Testis (tissue), 2 donors: ENCODE measurements at regions not wholly inside any gene's neighbourhood (a gene's known extent, or its start where the extent isn't known, plus 50 kb on each side); places are given as distances from the start of the nearest gene placed in this dataset.

Experiments used
- POLR2A ChIP-seq: fragments of 450-650 bp; IDR thresholded peaks from one replicate; pipeline ENCODE4 v1.6.1; 2017; ENCODE audit warnings: antibody characterized with exemption, mild to moderate bottlenecking, moderate library complexity
- TF ChIP-seq, protein P1 (sequence below), 3 experiments: fragments of 450-650 bp in 2 of 3; fragments of 200-600 bp in 1 of 3; sonication (generic) in 1 of 3; IDR thresholded peaks; one replicate each; pipeline ENCODE4 v1.5.1; 2016 to 2019; ENCODE audit warnings: antibody characterized with exemption in 3 of 3, mild to moderate bottlenecking in 2 of 3, moderate library complexity in 1 of 3

DNA sequence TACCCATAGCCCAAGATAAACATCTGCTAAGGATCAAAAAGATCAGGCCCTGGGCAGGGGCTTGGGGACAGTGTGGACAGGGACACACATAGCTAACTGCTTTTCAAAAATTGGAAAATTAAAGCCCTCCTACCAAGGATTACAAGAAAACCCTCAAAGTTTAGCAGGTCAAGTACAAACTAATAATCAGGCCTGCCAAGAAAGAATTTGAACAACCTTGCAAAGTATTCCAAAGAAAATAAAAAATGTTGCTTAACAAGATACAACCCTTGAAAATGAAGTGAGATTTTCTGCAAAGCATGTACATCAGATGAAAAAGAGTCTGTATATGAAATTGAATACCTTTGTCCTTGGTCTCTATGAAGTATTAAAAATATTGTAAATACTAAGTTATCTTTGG lies 67.3 kb downstream of the KLF12 start:
- TF ChIP-seq, protein P1, sequence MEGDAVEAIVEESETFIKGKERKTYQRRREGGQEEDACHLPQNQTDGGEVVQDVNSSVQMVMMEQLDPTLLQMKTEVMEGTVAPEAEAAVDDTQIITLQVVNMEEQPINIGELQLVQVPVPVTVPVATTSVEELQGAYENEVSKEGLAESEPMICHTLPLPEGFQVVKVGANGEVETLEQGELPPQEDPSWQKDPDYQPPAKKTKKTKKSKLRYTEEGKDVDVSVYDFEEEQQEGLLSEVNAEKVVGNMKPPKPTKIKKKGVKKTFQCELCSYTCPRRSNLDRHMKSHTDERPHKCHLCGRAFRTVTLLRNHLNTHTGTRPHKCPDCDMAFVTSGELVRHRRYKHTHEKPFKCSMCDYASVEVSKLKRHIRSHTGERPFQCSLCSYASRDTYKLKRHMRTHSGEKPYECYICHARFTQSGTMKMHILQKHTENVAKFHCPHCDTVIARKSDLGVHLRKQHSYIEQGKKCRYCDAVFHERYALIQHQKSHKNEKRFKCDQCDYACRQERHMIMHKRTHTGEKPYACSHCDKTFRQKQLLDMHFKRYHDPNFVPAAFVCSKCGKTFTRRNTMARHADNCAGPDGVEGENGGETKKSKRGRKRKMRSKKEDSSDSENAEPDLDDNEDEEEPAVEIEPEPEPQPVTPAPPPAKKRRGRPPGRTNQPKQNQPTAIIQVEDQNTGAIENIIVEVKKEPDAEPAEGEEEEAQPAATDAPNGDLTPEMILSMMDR (IDR thresholded peaks at IDR 0.05) = no peak
- no peak for TF ChIP-seq POLR2A
